Left ventricle myocardium inferior (tissue), 1 donor: ENCODE measurements at regions not wholly inside any gene's neighbourhood (a gene's known extent, or its start where the extent isn't known, plus 50 kb on each side); places are given as distances from the start of the nearest gene placed in this dataset.

Source experiments
- DNase-seq: peaks from one replicate; pipeline ENCODE4 v3.0.0-alpha.2; 2020
- H3K27ac ChIP-seq: fragments of 200-600 bp; replicated peaks from 2 replicates; pipeline ENCODE4 v1.8.0; 2021
- H3K27me3 ChIP-seq: fragments of 200-600 bp; 2 replicates; pipeline ENCODE4 v1.8.0; 2021; ENCODE audit warnings: low read depth
- H3K36me3 ChIP-seq: fragments of 200-600 bp; 2 replicates; pipeline ENCODE4 v1.8.0; 2021
- H3K4me1 ChIP-seq: fragments of 200-600 bp; 2 replicates; pipeline ENCODE4 v1.8.0; 2021
- H3K4me3 ChIP-seq: fragments of 200-600 bp; 2 replicates; pipeline ENCODE4 v1.8.0; 2021; ENCODE audit warnings: mild to moderate bottlenecking, moderate library complexity
- H3K9me3 ChIP-seq: fragments of 200-600 bp; replicated peaks from 2 replicates; pipeline ENCODE4 v1.8.0; 2021
- intact Hi-C: fragments of 100-400 bp; cut with micrococcal nuclease; formaldehyde crosslinking; loops from one replicate; pipeline ENCODE4 v1.11.0; 2022
- TF ChIP-seq, protein P1 (sequence below): fragments of 200-600 bp; IDR thresholded peaks from 2 replicates; pipeline ENCODE4 v1.8.0; 2021; ENCODE audit warnings: antibody characterized with exemption, mild to moderate bottlenecking, borderline replicate concordance
- donor health status: DM: no; HTN: yes; CAD: no; lungs with severe emphysema.

DNA sequence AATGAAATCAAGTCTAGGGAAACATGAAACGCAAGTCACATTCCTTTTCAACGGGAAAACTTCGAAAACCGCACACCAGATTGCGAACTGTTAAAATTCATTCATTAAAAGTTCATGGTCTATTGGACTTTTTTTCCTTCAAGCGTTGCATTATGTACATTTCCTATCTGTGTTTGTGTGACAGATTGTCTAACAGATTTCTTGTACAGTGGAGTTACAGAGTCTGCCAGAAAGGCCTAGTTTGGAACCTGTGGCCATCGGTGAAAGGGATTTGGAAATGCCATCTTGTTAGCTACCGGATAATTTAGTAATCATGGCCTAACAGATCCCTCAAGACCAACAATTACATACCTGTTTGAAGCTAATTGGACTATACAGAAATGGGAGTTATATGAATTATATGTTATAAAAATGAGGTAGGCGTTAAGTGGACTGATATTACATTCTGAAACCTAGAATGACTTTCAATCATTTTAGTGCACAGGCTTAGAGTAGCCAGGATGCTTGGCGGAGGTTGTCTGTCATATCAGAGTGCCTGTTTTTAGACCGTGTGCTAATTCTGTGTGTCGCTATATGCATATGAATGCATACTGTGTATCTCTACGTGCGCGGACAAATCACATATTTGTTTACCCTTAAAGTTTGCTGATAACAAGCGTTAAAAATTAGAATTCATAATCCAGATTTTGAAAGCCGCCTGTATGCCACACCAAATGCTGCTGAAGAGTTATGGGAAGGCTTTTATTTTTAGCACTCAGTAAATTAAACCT, 885.4 kb upstream of the RBFOX1 start:
- no peaks in the 10 kb centered on the region for H3K27me3 ChIP-seq
- no peaks in the 10 kb centered on the region for H3K36me3 ChIP-seq
- intact Hi-C loops: no loop called here
- no peaks in the 10 kb centered on the region for H3K4me1 ChIP-seq
- H3K27ac ChIP-seq: no peak overlapping the region
- TF ChIP-seq, protein P1, sequence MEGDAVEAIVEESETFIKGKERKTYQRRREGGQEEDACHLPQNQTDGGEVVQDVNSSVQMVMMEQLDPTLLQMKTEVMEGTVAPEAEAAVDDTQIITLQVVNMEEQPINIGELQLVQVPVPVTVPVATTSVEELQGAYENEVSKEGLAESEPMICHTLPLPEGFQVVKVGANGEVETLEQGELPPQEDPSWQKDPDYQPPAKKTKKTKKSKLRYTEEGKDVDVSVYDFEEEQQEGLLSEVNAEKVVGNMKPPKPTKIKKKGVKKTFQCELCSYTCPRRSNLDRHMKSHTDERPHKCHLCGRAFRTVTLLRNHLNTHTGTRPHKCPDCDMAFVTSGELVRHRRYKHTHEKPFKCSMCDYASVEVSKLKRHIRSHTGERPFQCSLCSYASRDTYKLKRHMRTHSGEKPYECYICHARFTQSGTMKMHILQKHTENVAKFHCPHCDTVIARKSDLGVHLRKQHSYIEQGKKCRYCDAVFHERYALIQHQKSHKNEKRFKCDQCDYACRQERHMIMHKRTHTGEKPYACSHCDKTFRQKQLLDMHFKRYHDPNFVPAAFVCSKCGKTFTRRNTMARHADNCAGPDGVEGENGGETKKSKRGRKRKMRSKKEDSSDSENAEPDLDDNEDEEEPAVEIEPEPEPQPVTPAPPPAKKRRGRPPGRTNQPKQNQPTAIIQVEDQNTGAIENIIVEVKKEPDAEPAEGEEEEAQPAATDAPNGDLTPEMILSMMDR: no peak
- peaks cover 9% of the 10 kb centered on the region for H3K9me3 ChIP-seq
- no peak for DNase-seq
- no peak overlapping the region for H3K4me3 ChIP-seq

DNA sequence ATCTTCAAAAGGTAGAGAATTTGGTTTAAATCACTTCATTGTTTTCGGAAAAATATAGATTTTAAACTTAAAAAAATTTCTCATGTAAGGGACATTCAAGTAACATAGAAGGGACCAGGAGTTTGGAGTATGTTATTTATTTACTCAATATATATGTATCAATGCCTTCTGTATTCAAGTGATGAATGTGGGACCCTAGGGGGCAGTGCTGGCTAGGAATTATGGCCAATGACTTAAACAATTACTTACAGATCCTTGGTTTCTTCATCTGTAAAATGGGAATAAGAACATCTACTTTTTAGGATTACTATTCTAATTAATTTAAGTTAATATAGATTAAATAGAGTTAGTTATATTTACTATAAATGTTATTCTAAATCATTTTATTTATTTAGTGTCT, 886.3 kb upstream of the RBFOX1 start:
- Histone ChIP-seq H3K36me3 (no peaks in the 10 kb centered on the region), H3K27ac (no peak overlapping the region), H3K9me3 (peaks cover 7% of the 10 kb centered on the region), H3K4me1 (no peaks in the 10 kb centered on the region), H3K27me3 (no peaks in the 10 kb centered on the region), H3K4me3 (no peak overlapping the region)
- TF ChIP-seq, protein P1: no peak
- intact Hi-C loops: no loop called here
- DNase-seq: no peak

DNA sequence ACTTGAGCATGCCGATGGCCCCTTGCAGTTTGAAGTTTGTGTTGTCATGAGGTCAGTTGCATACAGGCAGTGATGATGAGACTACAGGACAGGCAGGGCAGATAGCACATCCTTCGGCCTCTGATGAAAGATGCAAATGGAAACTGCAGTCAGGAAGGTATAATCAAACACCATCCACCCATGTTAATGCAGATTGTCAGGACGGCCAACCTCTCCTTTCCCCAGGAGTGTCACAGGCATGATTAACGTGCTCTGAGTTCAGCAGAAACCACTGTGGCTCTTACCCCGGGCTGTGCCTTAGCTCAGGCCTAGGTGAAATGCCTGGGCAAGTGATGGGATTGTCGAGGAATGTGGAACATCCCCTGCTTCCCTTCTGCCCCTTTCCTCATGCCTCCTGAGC, 893.5 kb upstream of the RBFOX1 start:
- no peaks in the 10 kb centered on the region for H3K4me1 ChIP-seq
- intact Hi-C loops: no loop called here
- H3K36me3 ChIP-seq: no peaks in the 10 kb centered on the region
- peaks cover 1% of the 10 kb centered on the region for H3K9me3 ChIP-seq
- no peaks in the 10 kb centered on the region for H3K27me3 ChIP-seq
- H3K4me3 ChIP-seq: no peak overlapping the region
- no peak overlapping the region for H3K27ac ChIP-seq
- TF ChIP-seq, protein P1: no peak
- DNase-seq: no peak

DNA sequence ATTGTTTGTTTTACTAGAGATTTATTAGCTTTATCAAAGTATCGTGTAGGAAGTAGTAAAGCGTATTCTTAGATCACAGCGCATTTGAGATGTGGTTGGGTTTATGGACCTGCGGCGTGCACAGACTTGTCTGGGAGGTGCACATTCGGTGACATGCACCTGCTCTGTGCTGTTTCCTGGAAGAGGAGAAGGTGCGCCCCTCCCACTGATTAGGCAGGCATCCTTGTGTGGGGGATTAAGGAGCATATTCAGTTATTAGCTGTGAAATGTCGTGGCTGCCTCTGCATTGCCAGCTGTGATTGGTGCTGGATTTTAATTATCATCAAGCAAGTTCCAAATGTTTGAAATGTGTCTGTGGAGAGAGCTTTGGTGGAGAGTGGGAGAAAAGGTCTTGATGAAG, 903.8 kb upstream of the RBFOX1 start:
- intact Hi-C loops: no loop called here
- H3K4me3 ChIP-seq: no peak overlapping the region
- TF ChIP-seq, protein P1: no peak
- H3K9me3 ChIP-seq: no peaks in the 10 kb centered on the region
- no peaks in the 10 kb centered on the region for H3K36me3 ChIP-seq
- H3K27me3 ChIP-seq: peaks cover 1% of the 10 kb centered on the region
- no peaks in the 10 kb centered on the region for H3K4me1 ChIP-seq
- no peak overlapping the region for H3K27ac ChIP-seq
- no peak for DNase-seq

DNA sequence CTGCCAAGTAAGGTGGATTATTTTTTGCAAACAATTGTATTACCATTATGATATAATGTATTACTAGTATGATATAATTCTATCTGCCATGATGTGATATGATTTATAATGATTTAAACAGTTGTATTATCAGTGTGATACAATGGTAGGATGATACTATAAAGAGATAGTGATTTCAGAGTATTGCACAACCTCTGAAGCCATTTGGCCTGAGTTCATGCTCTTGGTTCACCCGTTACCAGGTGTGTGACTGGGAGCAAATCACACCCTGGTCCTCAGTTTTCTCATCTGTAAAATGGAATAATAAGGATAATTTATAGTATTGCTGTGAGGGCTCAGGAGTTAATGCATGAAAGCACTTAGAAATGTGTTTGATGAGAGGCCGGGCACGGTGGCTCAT, 905.0 kb upstream of the RBFOX1 start:
- no peak for DNase-seq
- H3K36me3 ChIP-seq: no peaks in the 10 kb centered on the region
- intact Hi-C loops: no loop called here
- TF ChIP-seq, protein P1: no peak
- H3K27me3 ChIP-seq: peaks cover 12% of the 10 kb centered on the region
- no peaks in the 10 kb centered on the region for H3K4me1 ChIP-seq
- no peak overlapping the region for H3K4me3 ChIP-seq
- no peak overlapping the region for H3K27ac ChIP-seq
- H3K9me3 ChIP-seq: peaks cover 6% of the 10 kb centered on the region
